Small intestine (tissue), 7 donors: ENCODE measurements at regions not wholly inside any gene's neighbourhood (a gene's known extent, or its start where the extent isn't known, plus 50 kb on each side); places are given as distances from the start of the nearest gene placed in this dataset.
A peak's percentile ranks its signal among the peaks of the same experiment; 100 is the strongest.
"Not testable (repeated sequence)": the region's sequence is repeated elsewhere in the genome, so short reads cannot be mapped to it uniquely, and the experiment has no call there.

ENCODE experiments used
- DNase-seq, 2 donors: peaks; one replicate each; pipeline versions ENCODE4 v3.0.0 to v3.0.0-alpha.2; 2013
- FAIRE-seq: peaks from 2 replicates; lab custom pipeline; 2012; peaks lifted over from hg19 to GRCh38; lab: Jason Lieb, UNC
- H3K27ac ChIP-seq, 3 donors: one replicate each; pipeline ENCODE4 v1.5.1; 2013; ENCODE audit warnings: low read length in 2 of 3, mild to moderate bottlenecking in 2 of 3, control low read depth in 1 of 3, inconsistent platforms in 1 of 3, low read depth in 1 of 3, moderate library complexity in 1 of 3
- H3K27me3 ChIP-seq, 3 donors: one replicate each; pipeline ENCODE4 v1.6.1; 2013; ENCODE audit warnings: low read length in 3 of 3, inconsistent platforms in 1 of 3; ENCODE audit not compliant: control insufficient read depth in 3 of 3, insufficient read depth in 3 of 3
- H3K36me3 ChIP-seq, 3 donors: one replicate each; pipeline ENCODE4 v1.6.1; 2013; ENCODE audit warnings: low read length in 3 of 3, inconsistent platforms in 1 of 3, low read depth in 1 of 3, mild to moderate bottlenecking in 1 of 3, moderate library complexity in 1 of 3; ENCODE audit not compliant: control insufficient read depth in 3 of 3, insufficient read depth in 2 of 3
- H3K4me1 ChIP-seq, 3 donors: one replicate each; pipeline ENCODE4 v1.6.1; 2013; ENCODE audit warnings: low read length in 2 of 3, inconsistent platforms in 1 of 3, low read depth in 1 of 3, mild to moderate bottlenecking in 1 of 3, moderate library complexity in 1 of 3; ENCODE audit not compliant: control insufficient read depth in 3 of 3, insufficient read depth in 2 of 3
- H3K4me3 ChIP-seq, 3 donors: one replicate each; pipeline ENCODE4 v1.5.1; 2013; ENCODE audit warnings: low read length in 3 of 3, control low read depth in 1 of 3, inconsistent platforms in 1 of 3, low read depth in 1 of 3, mild to moderate bottlenecking in 1 of 3, moderate library complexity in 1 of 3
- H3K9me3 ChIP-seq, 2 donors: one replicate each; pipeline ENCODE4 v1.6.1; 2013; ENCODE audit warnings: low read depth in 1 of 2, low read length in 1 of 2; ENCODE audit not compliant: control insufficient read depth in 2 of 2, insufficient read depth in 1 of 2
- WGBS, 3 donors: extraction: QIAGEN DNeasy Blood & Tissue Kit; methylation state at CpG; one replicate each; pipeline ENCODE4 v1.1.7; 2013; 5-methylcytosine and 5-hydroxymethylcytosine counted together
- donor health status: healthy with polysubstance abuse.
- donor health status: control.
- donor health status: control.
- donor health status: Bipolar disorder and iron deficiency.
- donor health status: healthy.

GRCh38 chr2:8508766-8509165, 173.1 kb upstream of the ID2 start:
- Histone ChIP-seq H3K9me3 (peaks cover 0 to 34% of the 10 kb centered on the region in 2 donors), H3K27me3 (no peaks in the 10 kb centered on the region), H3K4me1 (no peaks in the 10 kb centered on the region), H3K36me3 (peaks cover 0 to 17% (median 0%) of the 10 kb centered on the region in 3 donors), H3K27ac (no peak overlapping the region), H3K4me3 (no peak overlapping the region)
- FAIRE-seq (no peak), DNase-seq (no peak)
- WGBS, 3 donors = 83 to 87% (median 85%) methylated on average over 5 of the region's 5 CpGs

DNA sequence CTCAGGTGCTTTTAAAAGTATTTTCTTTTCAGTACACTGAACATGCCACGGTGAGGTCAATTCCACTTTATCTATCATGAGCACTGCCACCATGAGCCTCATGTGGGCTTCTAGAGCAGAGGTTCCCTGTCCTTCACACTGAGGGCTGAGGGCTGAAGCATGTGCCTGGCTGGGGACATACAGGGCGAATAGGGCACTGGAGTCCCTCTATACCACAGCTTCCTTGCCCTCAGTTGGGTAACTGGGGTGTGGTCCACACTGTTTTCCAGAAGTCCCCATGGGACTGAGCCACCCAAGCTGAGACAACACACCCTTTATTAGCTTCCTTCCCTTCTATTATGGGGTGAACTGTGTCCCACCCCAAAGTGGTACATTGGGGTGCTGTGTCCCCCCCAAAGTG, 172.2 kb upstream of the ID2 start:
- H3K27me3 ChIP-seq = no peaks in the 10 kb centered on the region
- H3K4me1 ChIP-seq = peaks cover 0 to 3% (median 0%) of the 10 kb centered on the region in 3 donors
- FAIRE-seq = no peak
- H3K36me3 ChIP-seq = peaks cover 0 to 17% (median 0%) of the 10 kb centered on the region in 3 donors
- WGBS, 3 donors = 92 to 97% (median 95%) methylated on average over 2 of the region's 2 CpGs
- no peak overlapping the region for H3K4me3 ChIP-seq
- no peak for DNase-seq
- no peak overlapping the region for H3K27ac ChIP-seq
- peaks cover 0 to 42% of the 10 kb centered on the region in 2 donors for H3K9me3 ChIP-seq

GRCh38 chr2:8510055-8510454, 171.8 kb upstream of the ID2 start:
- H3K4me3 ChIP-seq, H3K4me1 ChIP-seq, H3K27ac ChIP-seq, H3K27me3 ChIP-seq, DNase-seq, FAIRE-seq: not testable (repeated sequence)
- H3K36me3 ChIP-seq = peaks cover 0 to 17% (median 0%) of the 10 kb centered on the region in 3 donors
- 90 to 95% (median 91%) methylated on average over 4 of the region's 4 CpGs for WGBS, 3 donors
- peaks cover 0 to 43% of the 10 kb centered on the region in 2 donors for H3K9me3 ChIP-seq

DNA sequence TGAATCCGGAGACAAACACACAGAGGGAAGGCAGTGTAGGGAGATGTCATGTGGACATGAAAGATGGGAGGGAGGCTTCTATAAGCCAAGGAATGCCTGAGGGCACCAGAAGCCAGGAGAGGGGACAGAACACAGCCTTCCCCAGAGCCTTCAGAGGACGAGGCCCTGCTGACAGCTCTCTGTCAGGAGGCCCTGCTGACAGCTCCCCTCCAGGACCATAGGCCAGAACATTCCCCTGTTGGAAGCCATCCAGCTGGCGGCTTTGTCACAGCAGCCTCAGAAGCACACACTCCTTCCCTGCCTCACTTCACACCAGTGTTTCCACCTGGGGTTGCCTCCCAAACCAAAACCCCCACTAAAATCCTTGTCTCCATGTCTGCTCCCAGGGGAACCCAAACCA, 171.3 kb upstream of the ID2 start:
- Histone ChIP-seq H3K27ac (no peak overlapping the region), H3K9me3 (peaks cover 0 to 43% of the 10 kb centered on the region in 2 donors), H3K27me3 (no peaks in the 10 kb centered on the region), H3K4me3 (no peak overlapping the region), H3K36me3 (peaks cover 0 to 17% (median 0%) of the 10 kb centered on the region in 3 donors), H3K4me1 (peaks cover 0 to 8% (median 4%) of the 10 kb centered on the region in 3 donors)
- DNase-seq (no peak), FAIRE-seq (no peak)
- WGBS, 3 donors = 78 to 97% (median 91%) methylated on average over 2 to 3 of the region's 3 CpGs

DNA sequence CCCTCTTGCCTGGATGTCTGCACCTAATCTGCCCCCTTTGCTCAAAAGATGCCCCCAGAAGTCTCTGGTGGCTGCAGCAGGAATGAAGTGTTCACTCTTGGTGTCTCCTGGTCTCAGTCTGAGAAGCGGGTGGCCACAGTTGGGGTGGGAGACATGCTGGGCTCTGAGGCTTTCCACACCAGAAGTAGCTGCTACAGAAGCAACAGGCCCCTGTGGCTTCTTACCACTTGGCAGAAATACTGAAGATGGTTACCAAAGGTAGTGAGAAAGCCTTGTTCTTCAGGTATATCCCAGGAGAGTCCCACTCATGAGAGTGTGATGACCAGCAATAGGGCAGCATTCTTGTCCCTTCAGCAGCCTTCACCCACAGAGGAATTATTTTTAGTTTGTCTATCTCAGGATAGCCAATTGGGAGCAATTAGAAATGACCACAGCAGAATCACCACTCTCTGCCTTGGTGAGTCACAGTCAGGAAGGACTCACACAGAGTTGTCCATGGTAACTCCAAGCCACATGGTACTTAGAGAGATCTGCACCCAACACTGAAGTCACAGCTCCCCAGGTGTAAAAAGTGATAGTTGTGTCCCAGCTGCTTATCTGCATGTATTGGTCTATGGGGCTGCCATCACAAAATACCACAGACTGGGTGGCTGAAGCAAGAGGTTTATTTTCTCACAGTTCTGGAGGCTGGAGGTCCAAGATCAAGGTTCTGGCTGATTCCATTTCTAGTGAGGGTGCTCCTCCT, 169.8 kb upstream of the ID2 start:
- Histone ChIP-seq H3K4me3 (no peak overlapping the region), H3K27ac (no peak overlapping the region), H3K27me3 (no peaks in the 10 kb centered on the region), H3K9me3 (peaks cover 0 to 37% of the 10 kb centered on the region in 2 donors), H3K36me3 (peaks cover 0 to 13% (median 0%) of the 10 kb centered on the region in 3 donors), H3K4me1 (peaks cover 2 to 16% (median 6%) of the 10 kb centered on the region in 3 donors)
- DNase-seq = no peak
- WGBS, 3 donors = 80 to 100% (median 90%) methylated on average over 1 of the region's 1 CpG
- FAIRE-seq = no peak

DNA sequence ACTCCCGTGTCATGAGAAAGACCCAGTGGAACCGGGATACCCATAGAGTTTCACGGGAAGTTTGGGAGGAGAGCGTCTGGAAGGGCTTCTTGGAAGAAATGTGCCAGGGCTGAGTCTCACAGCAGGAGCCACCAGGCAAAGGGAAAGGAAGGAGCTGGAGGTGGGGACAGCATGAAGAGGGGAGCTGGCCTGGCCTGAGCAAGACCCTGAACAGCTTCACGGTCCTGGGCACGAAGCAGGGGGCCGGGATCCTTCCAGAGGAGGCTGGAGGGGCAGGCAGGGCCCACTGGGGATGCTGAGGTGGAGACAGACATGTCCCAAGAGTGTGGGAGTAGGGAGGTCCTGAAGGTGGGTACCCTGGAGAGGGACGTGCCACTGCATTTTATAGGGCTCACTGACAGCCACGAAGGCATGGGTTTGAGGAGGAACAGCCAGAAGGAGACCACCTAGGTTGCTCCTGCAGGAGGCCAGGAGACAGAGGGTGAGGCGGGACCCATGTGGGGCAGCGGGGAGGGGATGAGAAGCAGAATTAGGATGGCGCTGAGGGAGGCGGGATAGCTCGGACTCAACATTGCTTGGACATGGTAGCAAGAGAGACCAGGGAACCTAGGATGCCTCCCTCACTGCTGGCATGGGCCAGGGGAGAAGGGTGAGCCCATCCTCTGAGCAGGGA, 168.1 kb upstream of the ID2 start:
- WGBS, 3 donors = 96 to 97% (median 97%) methylated on average over 14 of the region's 14 CpGs
- Histone ChIP-seq H3K4me3 (no peak overlapping the region), H3K9me3 (peaks cover 0 to 29% of the 10 kb centered on the region in 2 donors), H3K27me3 (no peaks in the 10 kb centered on the region), H3K27ac (peak overlapping the region in 1 of 3 donors; percentile 81), H3K36me3 (peaks cover 0 to 8% (median 0%) of the 10 kb centered on the region in 3 donors), H3K4me1 (peaks cover 2 to 16% (median 6%) of the 10 kb centered on the region in 3 donors)
- FAIRE-seq (no peak), DNase-seq (no peak)

DNA sequence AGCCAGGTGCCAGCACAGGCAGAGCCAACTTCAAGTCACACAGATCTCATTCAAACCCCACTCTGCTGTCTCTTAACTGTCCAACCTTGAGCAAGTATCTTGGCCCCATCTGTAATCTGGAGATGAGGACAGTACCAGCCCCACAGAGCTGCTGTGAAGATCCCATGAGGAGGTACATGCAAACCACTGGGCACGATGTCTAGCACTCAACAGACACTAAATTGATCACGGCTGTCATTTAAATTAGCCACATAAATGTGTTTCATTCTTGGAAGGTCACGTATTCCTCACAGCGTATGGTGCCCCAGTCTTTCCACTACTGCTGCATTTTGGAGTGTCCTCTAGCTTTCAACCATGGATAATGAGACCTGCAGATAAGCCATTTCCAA, 167.6 kb upstream of the ID2 start:
- WGBS, 3 donors = 88 to 96% (median 91%) methylated on average over 4 of the region's 4 CpGs
- peak overlapping the region in 2 of 3 donors; percentile 37 to 81 for H3K27ac ChIP-seq
- peaks cover 2 to 16% (median 6%) of the 10 kb centered on the region in 3 donors for H3K4me1 ChIP-seq
- FAIRE-seq (no peak), DNase-seq (no peak)
- no peaks in the 10 kb centered on the region for H3K27me3 ChIP-seq
- H3K4me3 ChIP-seq = no peak overlapping the region
- peaks cover 0 to 25% of the 10 kb centered on the region in 2 donors for H3K9me3 ChIP-seq
- peaks cover 0 to 7% (median 0%) of the 10 kb centered on the region in 3 donors for H3K36me3 ChIP-seq
